Transverse colon (tissue), 4 donors: ENCODE measurements at regions not wholly inside any gene's neighbourhood (a gene's known extent, or its start where the extent isn't known, plus 50 kb on each side); places are given as distances from the start of the nearest gene placed in this dataset.

Experiments used
- EP300 ChIP-seq: sonication (generic); formaldehyde crosslinking; IDR thresholded peaks from one replicate; pipeline ENCODE4 v1.6.1; 2017; ENCODE audit warnings: antibody characterized with exemption, low read depth
- POLR2A ChIP-seq: fragments of 450-650 bp; IDR thresholded peaks from one replicate; pipeline ENCODE4 v1.6.1; 2016; ENCODE audit warnings: antibody characterized with exemption, mild to moderate bottlenecking, moderate library complexity
- POLR2AphosphoS5 ChIP-seq, 3 donors: sonication (generic); formaldehyde crosslinking; IDR thresholded peaks; one replicate each; pipeline ENCODE4 v1.6.1; 2016; ENCODE audit warnings: antibody characterized with exemption in 3 of 3
- TF ChIP-seq, protein P1 (sequence below), 5 experiments: fragments of 200-600 bp in 3 of 5; fragments of 450-650 bp in 2 of 5; sonication (generic) in 3 of 5; IDR thresholded peaks; 1 replicate in 2 of 5; 2 replicates in 3 of 5; pipeline ENCODE4 v1.5.1; 2016 to 2017; ENCODE audit warnings: antibody characterized with exemption in 5 of 5, inconsistent platforms in 3 of 5, mild to moderate bottlenecking in 2 of 5, moderate library complexity in 1 of 5

DNA sequence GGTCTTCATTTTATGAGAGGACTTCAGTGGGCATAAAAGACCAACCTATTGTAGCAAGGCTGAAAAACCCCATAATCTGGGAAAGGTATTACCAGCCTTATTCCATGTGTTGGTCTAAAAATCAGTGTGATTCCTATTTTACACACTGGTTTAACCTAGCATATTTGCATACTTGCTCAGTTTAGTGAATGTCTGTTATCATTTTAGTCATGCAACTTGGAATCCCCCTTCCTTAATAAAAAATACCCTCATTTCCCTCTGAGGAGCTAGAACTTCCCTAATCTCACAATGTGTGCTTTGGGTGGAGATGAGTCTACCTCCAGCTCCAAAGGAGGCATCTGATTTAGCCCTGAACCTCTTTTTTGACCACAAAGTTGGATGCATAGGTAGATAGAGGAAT, 312.8 kb upstream of the SORCS1 start:
- TF ChIP-seq, protein P1, sequence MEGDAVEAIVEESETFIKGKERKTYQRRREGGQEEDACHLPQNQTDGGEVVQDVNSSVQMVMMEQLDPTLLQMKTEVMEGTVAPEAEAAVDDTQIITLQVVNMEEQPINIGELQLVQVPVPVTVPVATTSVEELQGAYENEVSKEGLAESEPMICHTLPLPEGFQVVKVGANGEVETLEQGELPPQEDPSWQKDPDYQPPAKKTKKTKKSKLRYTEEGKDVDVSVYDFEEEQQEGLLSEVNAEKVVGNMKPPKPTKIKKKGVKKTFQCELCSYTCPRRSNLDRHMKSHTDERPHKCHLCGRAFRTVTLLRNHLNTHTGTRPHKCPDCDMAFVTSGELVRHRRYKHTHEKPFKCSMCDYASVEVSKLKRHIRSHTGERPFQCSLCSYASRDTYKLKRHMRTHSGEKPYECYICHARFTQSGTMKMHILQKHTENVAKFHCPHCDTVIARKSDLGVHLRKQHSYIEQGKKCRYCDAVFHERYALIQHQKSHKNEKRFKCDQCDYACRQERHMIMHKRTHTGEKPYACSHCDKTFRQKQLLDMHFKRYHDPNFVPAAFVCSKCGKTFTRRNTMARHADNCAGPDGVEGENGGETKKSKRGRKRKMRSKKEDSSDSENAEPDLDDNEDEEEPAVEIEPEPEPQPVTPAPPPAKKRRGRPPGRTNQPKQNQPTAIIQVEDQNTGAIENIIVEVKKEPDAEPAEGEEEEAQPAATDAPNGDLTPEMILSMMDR (IDR thresholded peaks at IDR 0.05): no peak
- TF ChIP-seq POLR2A (no peak), POLR2AphosphoS5 (IDR thresholded peaks at IDR 0.05) (no peak), EP300 (no peak)
